ENCODE measurements at regions not wholly inside any gene's neighbourhood (a gene's known extent, or its start where the extent isn't known, plus 50 kb on each side); places are given as distances from the start of the nearest gene placed in this dataset.
"Not testable (repeated sequence)": the region's sequence is repeated elsewhere in the genome, so short reads cannot be mapped to it uniquely, and the experiment has no call there.

DNA sequence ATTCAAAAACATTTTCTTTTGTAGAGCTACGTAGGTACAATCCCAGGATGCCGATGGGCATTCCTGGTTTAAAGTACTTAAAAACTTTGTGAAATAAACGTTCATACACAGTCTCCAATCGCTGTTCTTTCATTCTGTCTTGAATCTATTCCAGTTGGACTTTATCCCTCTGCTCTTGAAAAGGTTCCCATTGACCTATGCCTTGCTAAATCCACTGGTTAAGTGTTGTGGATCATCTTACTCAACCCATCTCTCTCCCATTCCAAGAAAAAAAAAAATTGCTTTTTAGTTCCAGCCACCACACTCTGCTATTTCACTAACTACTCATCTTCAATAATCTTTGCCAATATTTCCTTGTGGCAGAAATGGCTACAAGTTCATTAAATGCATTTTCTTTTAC, 542.3 kb upstream of the GRIA3 start:
- in situ Hi-C loops (cut with HindIII; ENCODE audit: low sequenced_read_pairs) = no loop called here
- H3K4me3 ChIP-seq (ENCODE audit: low read depth, low read length) = no peak overlapping the region
- no peak for TF ChIP-seq CTCF (IDR thresholded peaks at IDR 0.05; ENCODE audit: low read depth, low read length)

DNA sequence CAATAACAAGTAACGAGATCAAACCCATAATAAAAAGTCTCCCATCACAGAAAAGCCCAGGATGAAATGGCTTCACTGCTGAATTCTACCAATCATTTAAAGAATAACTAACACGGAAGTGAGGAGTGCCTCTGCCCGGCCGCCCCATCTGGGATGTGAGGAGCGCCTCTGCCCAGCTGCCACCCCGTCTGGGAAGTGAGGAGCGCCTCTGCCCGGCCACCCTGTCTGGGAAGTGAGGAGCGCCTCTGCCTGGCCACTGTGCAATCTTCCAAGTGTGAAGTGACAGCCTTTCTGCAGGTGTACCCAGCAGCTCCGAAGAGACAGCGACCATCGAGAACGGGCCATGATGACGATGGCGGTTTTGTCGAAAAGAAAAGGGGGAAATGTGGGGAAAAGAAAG, 528.8 kb upstream of the GRIA3 start:
- H3K4me3 ChIP-seq (ENCODE audit: low read depth, low read length); DNase-seq (ENCODE audit: low read depth, low spot score); in situ Hi-C loops (cut with HindIII; ENCODE audit: low sequenced_read_pairs): not testable (repeated sequence)

More for the DNA sequence above, 542.3 kb upstream of the GRIA3 start:
- DNase-seq (ENCODE audit: low read depth, low spot score) = no peak

- no peak overlapping the region for H3K4me3 ChIP-seq (ENCODE audit: low read depth, low read length)
- in situ Hi-C loops (cut with HindIII; ENCODE audit: low sequenced_read_pairs) = no loop called here
- DNase-seq (ENCODE audit: low read depth, low spot score) = no peak
- no peak for TF ChIP-seq CTCF (IDR thresholded peaks at IDR 0.05; ENCODE audit: low read depth, low read length)
Measured at GRCh38 chrX:122666601-122667000, 517.5 kb upstream of the GRIA3 start.

- no peak for TF ChIP-seq CTCF (IDR thresholded peaks at IDR 0.05; ENCODE audit: low read depth, low read length)
- in situ Hi-C loops (cut with HindIII; ENCODE audit: low sequenced_read_pairs) = no loop called here
- no peak overlapping the region for H3K4me3 ChIP-seq (ENCODE audit: low read depth, low read length)
- no peak for DNase-seq (ENCODE audit: low read depth, low spot score)
Measured at GRCh38 chrX:122667667-122668066, 516.4 kb upstream of the GRIA3 start.

GRCh38 chrX:122703762-122704161, 480.3 kb upstream of the GRIA3 start:
- in situ Hi-C loops (cut with HindIII; ENCODE audit: low sequenced_read_pairs) = no loop called here
- no peak for TF ChIP-seq CTCF (IDR thresholded peaks at IDR 0.05; ENCODE audit: low read depth, low read length)
- H3K4me3 ChIP-seq (ENCODE audit: low read depth, low read length) = no peak overlapping the region
- DNase-seq (ENCODE audit: low read depth, low spot score) = peak; percentile 0

- in situ Hi-C loops (cut with HindIII; ENCODE audit: low sequenced_read_pairs) = no loop called here
- no peak for TF ChIP-seq CTCF (IDR thresholded peaks at IDR 0.05; ENCODE audit: low read depth, low read length)
- no peak for DNase-seq (ENCODE audit: low read depth, low spot score)
- no peak overlapping the region for H3K4me3 ChIP-seq (ENCODE audit: low read depth, low read length)
Measured at GRCh38 chrX:122739770-122740169, 444.3 kb upstream of the GRIA3 start.

- in situ Hi-C loops (cut with HindIII; ENCODE audit: low sequenced_read_pairs) = no loop called here
- no peak for DNase-seq (ENCODE audit: low read depth, low spot score)
- H3K4me3 ChIP-seq (ENCODE audit: low read depth, low read length) = no peak overlapping the region
- no peak for TF ChIP-seq CTCF (IDR thresholded peaks at IDR 0.05; ENCODE audit: low read depth, low read length)
Measured at GRCh38 chrX:122770581-122770980, 413.5 kb upstream of the GRIA3 start.
